HEK293 (cell line): ENCODE measurements at regions not wholly inside any gene's neighbourhood (a gene's known extent, or its start where the extent isn't known, plus 50 kb on each side); places are given as distances from the start of the nearest gene placed in this dataset.

ENCODE experiments used
- GLIS1 ChIP-seq: fragments of 450-650 bp; formaldehyde crosslinking; IDR thresholded peaks from 2 replicates; pipeline ENCODE4 v1.5.1; 2016; ENCODE audit warnings: missing biosample characterization, missing genetic modification characterization
- MZF1 ChIP-seq: fragments of 450-650 bp; formaldehyde crosslinking; IDR thresholded peaks from 2 replicates; pipeline ENCODE4 v1.5.1; 2017; ENCODE audit warnings: missing biosample characterization, missing genetic modification characterization, borderline replicate concordance
- OSR2 ChIP-seq: fragments of 450-650 bp; formaldehyde crosslinking; IDR thresholded peaks from 2 replicates; pipeline ENCODE4 v1.5.1; 2016; ENCODE audit warnings: missing biosample characterization, missing genetic modification characterization
- PRDM10 ChIP-seq: fragments of 450-650 bp; formaldehyde crosslinking; IDR thresholded peaks from 2 replicates; pipeline ENCODE4 v1.5.1; 2016; ENCODE audit warnings: missing biosample characterization, missing genetic modification characterization
- ZNF140 ChIP-seq: fragments of 450-650 bp; formaldehyde crosslinking; IDR thresholded peaks from 2 replicates; pipeline ENCODE4 v1.5.1; 2016; ENCODE audit warnings: missing biosample characterization, missing genetic modification characterization
- ZNF248 ChIP-seq: fragments of 450-650 bp; formaldehyde crosslinking; IDR thresholded peaks from 2 replicates; pipeline ENCODE4 v1.5.1; 2017; ENCODE audit warnings: missing biosample characterization, missing genetic modification characterization
- ZNF26 ChIP-seq: fragments of 450-650 bp; formaldehyde crosslinking; IDR thresholded peaks from 2 replicates; pipeline ENCODE4 v1.5.1; 2016; ENCODE audit warnings: missing biosample characterization, missing genetic modification characterization
- ZNF398 ChIP-seq: fragments of 450-650 bp; formaldehyde crosslinking; IDR thresholded peaks from 2 replicates; pipeline ENCODE4 v1.5.1; 2017; ENCODE audit warnings: missing biosample characterization, missing genetic modification characterization
- ZNF660 ChIP-seq: fragments of 450-650 bp; IDR thresholded peaks from 2 replicates; pipeline ENCODE4 v1.5.1; 2018; ENCODE audit warnings: missing biosample characterization, mild to moderate bottlenecking, missing genetic modification characterization

GRCh38 chr1:86207323-86207722, 50.8 kb upstream of the COL24A1 start (continued):
- TF ChIP-seq PRDM10 (tag by site-specific recombination) (peak; percentile 71), GLIS1 (no peak), ZNF660 (tag by site-specific recombination) (0 out of 2 replicates have a peak, but pooled peaks have one; percentile 42), MZF1 (tag by site-specific recombination) (peak; percentile 96), ZNF248 (tag by site-specific recombination) (no peak), OSR2 (tag by site-specific recombination) (peak; percentile 99), ZNF398 (tag by site-specific recombination) (peak; percentile 80), ZNF140 (peak; percentile 53; the same call in 1 of the 2 replicates), ZNF26 (tag by site-specific recombination) (no peak)
